CD14-positive monocyte (primary cell): ENCODE measurements at regions not wholly inside any gene's neighbourhood (a gene's known extent, or its start where the extent isn't known, plus 50 kb on each side); places are given as distances from the start of the nearest gene placed in this dataset.

Experiments
- DNase-seq, 3 donors: peaks; one replicate each; pipeline ENCODE4 v3.0.0-alpha.2; 2011 to 2022
- H2AFZ ChIP-seq: 2 replicates; pipeline ENCODE4 v1.6.0; 2012; ENCODE audit warnings: mild to moderate bottlenecking, low read depth, low read length, inconsistent platforms; ENCODE audit not compliant: insufficient read depth, poor library complexity, severe bottlenecking
- H3K27ac ChIP-seq, 2 donors: 1 replicate in 1 of 2; 2 replicates in 1 of 2; pipeline ENCODE4 v1.5.1; 2012 to 2013; ENCODE audit warnings: low read length in 2 of 2, control low read depth in 1 of 2, inconsistent platforms in 1 of 2, low read depth in 1 of 2, mild to moderate bottlenecking in 1 of 2
- H3K27me3 ChIP-seq, 2 donors: one replicate each; pipeline versions ENCODE4 v1.6.0 to v1.6.1; 2011 to 2013; ENCODE audit warnings: low read length in 2 of 2; ENCODE audit not compliant: control insufficient read depth in 2 of 2, insufficient read depth in 2 of 2
- H3K36me3 ChIP-seq, 2 donors: replicated peaks in 1 of 2; 1 replicate in 1 of 2; 2 replicates in 1 of 2; pipeline versions ENCODE4 v1.5.1 to v1.6.1; 2012 to 2013; ENCODE audit warnings: low read length in 2 of 2, control low read depth in 1 of 2, inconsistent platforms in 1 of 2, mild to moderate bottlenecking in 1 of 2; ENCODE audit not compliant: insufficient read depth in 2 of 2, control insufficient read depth in 1 of 2
- H3K4me1 ChIP-seq, 2 donors: 1 replicate in 1 of 2; 2 replicates in 1 of 2; pipeline versions ENCODE4 v1.5.1 to v1.6.1; 2012 to 2013; ENCODE audit warnings: low read length in 2 of 2, control low read depth in 1 of 2, inconsistent platforms in 1 of 2, mild to moderate bottlenecking in 1 of 2, moderate library complexity in 1 of 2; ENCODE audit not compliant: insufficient read depth in 2 of 2, control insufficient read depth in 1 of 2
- H3K4me2 ChIP-seq: replicated peaks from 2 replicates; pipeline ENCODE3; 2012; ENCODE audit warnings: low read length, moderate library complexity, mild to moderate bottlenecking; ENCODE audit not compliant: poor library complexity, severe bottlenecking; ENCODE audit errors: extremely low read depth
- H3K4me3 ChIP-seq, 3 experiments: fragments of 200-600 bp in 1 of 3; sonication (generic) in 1 of 3; replicated peaks in 1 of 3; 1 replicate in 2 of 3; 2 replicates in 1 of 3; pipeline ENCODE4 v1.5.1; 2011 to 2013; ENCODE audit warnings: low read length in 3 of 3, mild to moderate bottlenecking in 3 of 3, control low read depth in 2 of 3, low read depth in 2 of 3, inconsistent platforms in 1 of 3, moderate library complexity in 1 of 3
- H3K79me2 ChIP-seq: 2 replicates; pipeline ENCODE4 v1.6.0; 2012; ENCODE audit warnings: mild to moderate bottlenecking, control low read depth, inconsistent platforms, low read length, moderate library complexity; ENCODE audit not compliant: insufficient read depth
- H3K9ac ChIP-seq: 2 replicates; pipeline ENCODE4 v1.6.0; 2017; ENCODE audit warnings: low read length, mild to moderate bottlenecking; ENCODE audit not compliant: insufficient read depth, poor library complexity, severe bottlenecking
- H3K9me3 ChIP-seq, 2 donors: replicated peaks in 1 of 2; 1 replicate in 1 of 2; 2 replicates in 1 of 2; pipeline versions ENCODE4 v1.5.1 to v1.6.1; 2012 to 2013; ENCODE audit warnings: low read length in 2 of 2, control low read depth in 1 of 2; ENCODE audit not compliant: control insufficient read depth in 1 of 2, insufficient read depth in 1 of 2
- H4K20me1 ChIP-seq: 2 replicates; pipeline ENCODE4 v1.6.0; 2012; ENCODE audit warnings: mild to moderate bottlenecking, low read length, control low read depth, moderate library complexity; ENCODE audit not compliant: insufficient read depth
- H3K27ac Mint-ChIP-seq, 7 donors: one replicate each; pipeline ENCODE4 v1.8.0; 2020; ENCODE audit warnings: mild to moderate bottlenecking in 7 of 7, mixed read lengths in 7 of 7, moderate library complexity in 6 of 7, inconsistent platforms in 2 of 7
- H3K27me3 Mint-ChIP-seq, 3 donors: one replicate each; pipeline ENCODE4 v1.8.0; 2021 to 2022; ENCODE audit warnings: low read depth in 3 of 3, mild to moderate bottlenecking in 3 of 3, mixed read lengths in 3 of 3, moderate library complexity in 3 of 3, inconsistent platforms in 1 of 3
- H3K36me3 Mint-ChIP-seq, 2 donors: one replicate each; pipeline ENCODE4 v1.8.0; 2020; ENCODE audit warnings: mixed read lengths in 2 of 2, inconsistent platforms in 1 of 2, mild to moderate bottlenecking in 1 of 2
- H3K4me1 Mint-ChIP-seq: one replicate; pipeline ENCODE4 v1.8.0; 2020; ENCODE audit warnings: mild to moderate bottlenecking, mixed read lengths
- H3K4me3 Mint-ChIP-seq, 2 donors: one replicate each; pipeline ENCODE4 v1.8.0; 2020; ENCODE audit warnings: mild to moderate bottlenecking in 2 of 2, mixed read lengths in 2 of 2, moderate library complexity in 1 of 2
- H3K9me3 Mint-ChIP-seq, 7 donors: one replicate each; pipeline ENCODE4 v1.8.0; 2020 to 2022; ENCODE audit warnings: mixed read lengths in 7 of 7, mild to moderate bottlenecking in 6 of 7, moderate library complexity in 6 of 7, inconsistent platforms in 2 of 7
- CTCF ChIP-seq: fragments of 200-600 bp; IDR thresholded peaks from one replicate; pipeline ENCODE4 v1.8.0; 2022; ENCODE audit warnings: antibody characterized with exemption, mild to moderate bottlenecking
- WGBS: methylation state at CpG from one replicate; pipeline ENCODE4 v1.1.5; 2013; ENCODE audit warnings: missing lambda C conversion rate; ENCODE audit not compliant: insufficient coverage; 5-methylcytosine and 5-hydroxymethylcytosine counted together
- intact Hi-C, 2 donors: fragments of 100-400 bp; cut with micrococcal nuclease; formaldehyde crosslinking; loops; one replicate each; pipeline versions ENCODE4 v1.15.0 to v1.15.1; 2023

- Histone ChIP-seq H3K79me2 (no peaks in the 10 kb centered on the region), H3K4me2 (no peak overlapping the region), H2AFZ (no peak overlapping the region), H3K27me3 (no peaks in the 10 kb centered on the region), H3K4me3 (no peak overlapping the region), H3K36me3 (no peaks in the 10 kb centered on the region), H3K27ac (no peak overlapping the region), H3K4me1 (peaks cover 0 to 5% of the 10 kb centered on the region in 2 donors), H3K9ac (no peak overlapping the region), H4K20me1 (no peaks in the 10 kb centered on the region), H3K9me3 (no peaks in the 10 kb centered on the region)
- Mint-ChIP-seq H3K9me3 (peaks cover 0 to 5% (median 0%) of the 10 kb centered on the region in 7 donors), H3K4me3 (peak overlapping the region in 1 of 2 donors; percentile 71), H3K4me1 (peaks cover 18% of the 10 kb centered on the region), H3K27me3 (peaks cover 0 to 2% (median 1%) of the 10 kb centered on the region in 3 donors), H3K36me3 (no peaks in the 10 kb centered on the region), H3K27ac (peak overlapping the region in 2 of 7 donors; percentile 47 to 63)
- intact Hi-C loops, result no loop called here
- 0% methylated on average over 2 of the region's 6 CpGs for WGBS
- no peak for TF ChIP-seq CTCF
- no peak for DNase-seq
Measured at GRCh38 chr10:128908099-128908498, 558.9 kb upstream of the MGMT start.

GRCh38 chr10:128908499-128908898, 558.5 kb upstream of the MGMT start:
- Histone ChIP-seq H3K4me3 (no peak overlapping the region), H3K36me3 (no peaks in the 10 kb centered on the region), H3K9me3 (no peaks in the 10 kb centered on the region), H4K20me1 (no peaks in the 10 kb centered on the region), H3K4me1 (peaks cover 0 to 5% of the 10 kb centered on the region in 2 donors), H2AFZ (no peak overlapping the region), H3K79me2 (no peaks in the 10 kb centered on the region), H3K4me2 (no peak overlapping the region), H3K27ac (no peak overlapping the region), H3K9ac (no peak overlapping the region), H3K27me3 (no peaks in the 10 kb centered on the region)
- H3K9me3 Mint-ChIP-seq, result peaks cover 0 to 5% (median 0%) of the 10 kb centered on the region in 7 donors
- no peak overlapping the region for H3K4me3 Mint-ChIP-seq
- WGBS, result no CpG with 5 or more reads among the region's 4 CpGs
- intact Hi-C loops, result no loop called here
- H3K27me3 Mint-ChIP-seq, result peaks cover 0 to 2% (median 1%) of the 10 kb centered on the region in 3 donors
- DNase-seq, result no peak
- peak overlapping the region in 1 of 7 donors; percentile 47 for H3K27ac Mint-ChIP-seq
- H3K36me3 Mint-ChIP-seq, result no peaks in the 10 kb centered on the region
- TF ChIP-seq CTCF, result no peak
- H3K4me1 Mint-ChIP-seq, result peaks cover 18% of the 10 kb centered on the region
